ENCODE measurements at regions not wholly inside any gene's neighbourhood (a gene's known extent, or its start where the extent isn't known, plus 50 kb on each side); places are given as distances from the start of the nearest gene placed in this dataset.
"Not testable (repeated sequence)": the region's sequence is repeated elsewhere in the genome, so short reads cannot be mapped to it uniquely, and the experiment has no call there.

GRCh38 chr4:12445711-12446235, 1017.1 kb upstream of the HS3ST1 start:
- H3K4me3 ChIP-seq: no peak overlapping the region
- DNase-seq (ENCODE audit: low read depth in 1 of 2, low spot score in 1 of 2) (no peak), FAIRE-seq (no peak), ATAC-seq (no peak)
- 0% methylated on average over 4 of the region's 4 CpGs for WGBS (ENCODE audit: missing lambda C conversion rate)
- ChIA-PET CTCF (no interaction called here), POLR2A (no interaction called here)
- TF ChIP-seq JUN (IDR thresholded peaks at IDR 0.05) (no peak), NPAS2 (CRISPR knock-in tag; IDR thresholded peaks at IDR 0.05; ENCODE audit: borderline replicate concordance) (no peak), CBX2 (IDR thresholded peaks at IDR 0.05; ENCODE audit: borderline replicate concordance, low read depth) (no peak), HOXB5 (CRISPR knock-in tag; IDR thresholded peaks at IDR 0.05) (no peak), KDM1A (IDR thresholded peaks at IDR 0.05; ENCODE audit: low read depth) (no peak), JUNB (IDR thresholded peaks at IDR 0.05) (no peak), EHF (CRISPR knock-in tag; IDR thresholded peaks at IDR 0.05) (no peak), ZFP36 (IDR thresholded peaks at IDR 0.05; ENCODE audit: borderline replicate concordance, partially characterized antibody) (no peak), KDM5A (IDR thresholded peaks at IDR 0.05) (no peak), RAD21 (conservative IDR thresholded peaks at IDR 0.05 in 1 of 2, IDR thresholded peaks at IDR 0.05 in 1 of 2) (no peak), ZSCAN20 (CRISPR knock-in tag; IDR thresholded peaks at IDR 0.05) (no peak)
- TF ChIP-seq, protein P1, sequence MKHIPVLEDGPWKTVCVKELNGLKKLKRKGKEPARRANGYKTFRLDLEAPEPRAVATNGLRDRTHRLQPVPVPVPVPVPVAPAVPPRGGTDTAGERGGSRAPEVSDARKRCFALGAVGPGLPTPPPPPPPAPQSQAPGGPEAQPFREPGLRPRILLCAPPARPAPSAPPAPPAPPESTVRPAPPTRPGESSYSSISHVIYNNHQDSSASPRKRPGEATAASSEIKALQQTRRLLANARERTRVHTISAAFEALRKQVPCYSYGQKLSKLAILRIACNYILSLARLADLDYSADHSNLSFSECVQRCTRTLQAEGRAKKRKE (CRISPR knock-in tag; IDR thresholded peaks at IDR 0.05; ENCODE audit: low read depth): no peak
- no peak overlapping the region for H3K4me2 ChIP-seq
- no peak overlapping the region for H3K27ac ChIP-seq
- H3K4me1 ChIP-seq: no peaks in the 10 kb centered on the region
- H3K9me3 ChIP-seq: no peaks in the 10 kb centered on the region

DNA sequence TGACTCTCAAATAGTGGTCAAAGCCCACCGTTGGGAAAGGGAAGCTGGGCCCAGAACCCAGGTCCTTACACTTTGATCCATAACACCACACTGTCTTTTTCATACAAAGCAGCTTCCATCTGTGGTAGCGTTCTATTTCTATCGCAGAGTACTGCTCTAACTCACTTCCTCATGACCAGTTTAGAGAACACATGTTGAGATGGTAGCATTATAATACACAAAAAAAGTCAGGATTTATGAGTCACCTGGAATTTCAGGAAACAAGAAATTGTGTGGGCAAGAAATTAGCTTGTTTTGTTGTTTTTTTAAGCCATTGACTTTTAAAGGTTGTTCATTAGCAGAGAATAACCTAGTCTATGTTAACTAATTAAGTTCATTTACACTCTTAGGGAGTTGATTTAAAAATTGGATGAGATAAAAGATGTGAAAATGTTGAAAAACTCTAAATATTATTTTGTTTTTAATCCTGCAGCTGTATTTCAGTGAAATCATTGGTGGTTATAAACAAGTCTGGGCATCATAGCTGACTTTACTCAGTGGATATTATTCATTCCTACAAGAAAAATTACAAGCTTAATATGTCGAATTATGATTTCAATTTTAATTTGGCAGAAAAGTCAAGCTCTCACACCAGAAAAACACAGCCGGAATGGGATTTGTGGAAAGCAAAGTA, 1011.1 kb upstream of the HS3ST1 start:
- POLR2A ChIA-PET: no interaction called here
- DNase-seq (ENCODE audit: low read depth in 1 of 2, low spot score in 1 of 2) (no peak), ATAC-seq (no peak), FAIRE-seq (no peak)
- WGBS (ENCODE audit: missing lambda C conversion rate): 21% methylated on average over 5 of the region's 5 CpGs
- no peak overlapping the region for H3K27ac ChIP-seq
- no peaks in the 10 kb centered on the region for H3K9me3 ChIP-seq
- no peaks in the 10 kb centered on the region for H3K4me1 ChIP-seq
- TF ChIP-seq HOXB5 (CRISPR knock-in tag; IDR thresholded peaks at IDR 0.05): no peak
- no peak for TF ChIP-seq MAZ (IDR thresholded peaks at IDR 0.05; ENCODE audit: borderline replicate concordance, low read depth, low read length)
- TF ChIP-seq NFE2L2 (conservative IDR thresholded peaks at IDR 0.05; ENCODE audit: low read length): no peak
- TF ChIP-seq, protein P1 (CRISPR knock-in tag; IDR thresholded peaks at IDR 0.05; ENCODE audit: low read depth): no peak
- no peak for TF ChIP-seq GATA3 (IDR thresholded peaks at IDR 0.05; ENCODE audit: borderline replicate concordance)
- TF ChIP-seq, protein P2, sequence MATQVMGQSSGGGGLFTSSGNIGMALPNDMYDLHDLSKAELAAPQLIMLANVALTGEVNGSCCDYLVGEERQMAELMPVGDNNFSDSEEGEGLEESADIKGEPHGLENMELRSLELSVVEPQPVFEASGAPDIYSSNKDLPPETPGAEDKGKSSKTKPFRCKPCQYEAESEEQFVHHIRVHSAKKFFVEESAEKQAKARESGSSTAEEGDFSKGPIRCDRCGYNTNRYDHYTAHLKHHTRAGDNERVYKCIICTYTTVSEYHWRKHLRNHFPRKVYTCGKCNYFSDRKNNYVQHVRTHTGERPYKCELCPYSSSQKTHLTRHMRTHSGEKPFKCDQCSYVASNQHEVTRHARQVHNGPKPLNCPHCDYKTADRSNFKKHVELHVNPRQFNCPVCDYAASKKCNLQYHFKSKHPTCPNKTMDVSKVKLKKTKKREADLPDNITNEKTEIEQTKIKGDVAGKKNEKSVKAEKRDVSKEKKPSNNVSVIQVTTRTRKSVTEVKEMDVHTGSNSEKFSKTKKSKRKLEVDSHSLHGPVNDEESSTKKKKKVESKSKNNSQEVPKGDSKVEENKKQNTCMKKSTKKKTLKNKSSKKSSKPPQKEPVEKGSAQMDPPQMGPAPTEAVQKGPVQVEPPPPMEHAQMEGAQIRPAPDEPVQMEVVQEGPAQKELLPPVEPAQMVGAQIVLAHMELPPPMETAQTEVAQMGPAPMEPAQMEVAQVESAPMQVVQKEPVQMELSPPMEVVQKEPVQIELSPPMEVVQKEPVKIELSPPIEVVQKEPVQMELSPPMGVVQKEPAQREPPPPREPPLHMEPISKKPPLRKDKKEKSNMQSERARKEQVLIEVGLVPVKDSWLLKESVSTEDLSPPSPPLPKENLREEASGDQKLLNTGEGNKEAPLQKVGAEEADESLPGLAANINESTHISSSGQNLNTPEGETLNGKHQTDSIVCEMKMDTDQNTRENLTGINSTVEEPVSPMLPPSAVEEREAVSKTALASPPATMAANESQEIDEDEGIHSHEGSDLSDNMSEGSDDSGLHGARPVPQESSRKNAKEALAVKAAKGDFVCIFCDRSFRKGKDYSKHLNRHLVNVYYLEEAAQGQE (IDR thresholded peaks at IDR 0.05): no peak
- no peak for TF ChIP-seq RNF2 (IDR thresholded peaks at IDR 0.05; ENCODE audit: borderline replicate concordance, low read depth)
- no peak for TF ChIP-seq POLR2A (IDR thresholded peaks at IDR 0.05; ENCODE audit: low read length)
- TF ChIP-seq CHD4 (IDR thresholded peaks at IDR 0.05; ENCODE audit: borderline replicate concordance): no peak
- TF ChIP-seq POLR2AphosphoS2 (conservative IDR thresholded peaks at IDR 0.05; ENCODE audit: low read length): no peak
- TF ChIP-seq SREBF2 (IDR thresholded peaks at IDR 0.05): no peak
- TF ChIP-seq JUNB (IDR thresholded peaks at IDR 0.05): no peak
- TF ChIP-seq ESRRA (IDR thresholded peaks at IDR 0.05; ENCODE audit: borderline replicate concordance, low read length): no peak
- no peak for TF ChIP-seq CEBPB (IDR thresholded peaks at IDR 0.05)
- no peak overlapping the region for H3K4me2 ChIP-seq
- CTCF ChIA-PET: no interaction called here
- H3K4me3 ChIP-seq: no peak overlapping the region

DNA sequence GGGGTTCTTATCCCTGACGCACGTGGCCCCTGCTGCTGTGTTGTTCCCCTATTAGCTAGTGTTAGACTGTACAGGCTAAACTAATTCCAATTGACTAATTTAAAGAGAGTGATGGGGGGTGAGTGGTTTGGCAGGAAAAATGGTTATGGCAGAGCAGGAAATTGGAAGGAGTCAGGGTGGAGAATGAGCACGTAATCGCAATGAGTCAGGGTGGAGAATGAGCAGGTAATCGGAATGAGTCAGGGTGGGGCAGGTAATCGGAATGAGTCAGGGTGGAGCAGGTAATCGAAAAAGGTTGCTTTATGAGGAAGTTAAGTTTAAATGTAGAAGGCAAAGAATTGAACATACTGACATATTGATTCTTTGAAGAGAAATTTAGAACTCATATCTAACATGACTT, 1002.6 kb upstream of the HS3ST1 start:
- FAIRE-seq; POLR2A ChIA-PET; CTCF ChIA-PET; H3K4me2 ChIP-seq; ATAC-seq; H3K4me1 ChIP-seq; H3K4me3 ChIP-seq; H3K27ac ChIP-seq; DNase-seq (ENCODE audit: low read depth in 1 of 2, low spot score in 1 of 2); H3K9me3 ChIP-seq: not testable (repeated sequence)
- 21% methylated on average over 7 of the region's 7 CpGs for WGBS (ENCODE audit: missing lambda C conversion rate)
